ENCODE measurements at regions not wholly inside any gene's neighbourhood (a gene's known extent, or its start where the extent isn't known, plus 50 kb on each side); places are given as distances from the start of the nearest gene placed in this dataset.

- TF ChIP-seq CTCF (IDR thresholded peaks at IDR 0.05), result no peak
- TF ChIP-seq POLR2A (IDR thresholded peaks at IDR 0.05), result no peak
These were observed 71.3 kb upstream of the ACVR2A start for GRCh38 chr2:147773479-147773878.

All from testis (tissue), 2 donors.